ENCODE measurements at regions not wholly inside any gene's neighbourhood (a gene's known extent, or its start where the extent isn't known, plus 50 kb on each side); places are given as distances from the start of the nearest gene placed in this dataset.

GRCh38 chr4:125168531-125168930, 146.2 kb upstream of the FAT4 start:
- no peak overlapping the region for H3K4me3 ChIP-seq (ENCODE audit: extremely low read depth in 1 of 4, insufficient read depth in 2 of 4, low read depth in 3 of 4, low read length in 4 of 4)
- no peak for DNase-seq (ENCODE audit: low read depth in 1 of 2, low spot score in 2 of 2)
- FAIRE-seq = no peak
- H2BK12ac ChIP-seq (ENCODE audit: low read depth, low read length) = no peak overlapping the region
- H3K56ac ChIP-seq (replicated peaks; ENCODE audit: insufficient read length, low read depth, low read length) = no peak overlapping the region
- no peaks in the 10 kb centered on the region for H3K79me2 ChIP-seq (ENCODE audit: control insufficient read depth in 1 of 2, insufficient read depth in 2 of 2, low read length in 2 of 2)
- H2BK15ac ChIP-seq (ENCODE audit: low read length) = no peak overlapping the region
- H2BK120ac ChIP-seq (replicated peaks; ENCODE audit: low read depth, low read length) = no peak overlapping the region
- H3K9me3 ChIP-seq (ENCODE audit: insufficient read depth in 2 of 2, low read depth in 1 of 2, low read length in 1 of 2) = no peaks in the 10 kb centered on the region
- no peak overlapping the region for H4K8ac ChIP-seq (ENCODE audit: extremely low read depth, insufficient read depth, low read length)
- H3K27me3 ChIP-seq (replicated peaks in 1 of 4; ENCODE audit: control insufficient read depth in 3 of 4, extremely low read depth in 1 of 4, insufficient read depth in 3 of 4, low read length in 3 of 4) = no peaks in the 10 kb centered on the region
- H2BK5ac ChIP-seq (ENCODE audit: low read depth, low read length) = no peak overlapping the region
- H4K20me1 ChIP-seq (replicated peaks in 1 of 2; ENCODE audit: control insufficient read depth in 1 of 2, insufficient read depth in 2 of 2, low read length in 2 of 2) = no peaks in the 10 kb centered on the region
- H3K23ac ChIP-seq (ENCODE audit: insufficient read length) = no peak overlapping the region
- H4K5ac ChIP-seq (ENCODE audit: insufficient read length, low read depth, low read length) = no peak overlapping the region
- no peak overlapping the region for H3K27ac ChIP-seq (ENCODE audit: low read depth, low read length)
- H3K4me2 ChIP-seq (ENCODE audit: insufficient read depth in 1 of 2, low read depth in 2 of 2, low read length in 2 of 2) = no peak overlapping the region
- H2BK20ac ChIP-seq (ENCODE audit: low read length) = no peak overlapping the region
- H3K23me2 ChIP-seq (ENCODE audit: low read depth, low read length) = no peaks in the 10 kb centered on the region
- H2AFZ ChIP-seq (ENCODE audit: low read length) = no peak overlapping the region
- H3K14ac ChIP-seq (ENCODE audit: insufficient read length) = no peak overlapping the region
- H3K9ac ChIP-seq (replicated peaks in 1 of 4; ENCODE audit: extremely low read depth in 1 of 4, low read depth in 3 of 4, low read length in 3 of 4) = no peak overlapping the region
- no peaks in the 10 kb centered on the region for H3K79me1 ChIP-seq (ENCODE audit: low read depth, low read length)
- no peak overlapping the region for H4K91ac ChIP-seq (replicated peaks; ENCODE audit: insufficient read length, low read length)
- H3K18ac ChIP-seq (ENCODE audit: extremely low read depth, low read length) = no peak overlapping the region
- H3K4me1 ChIP-seq (replicated peaks in 1 of 4; ENCODE audit: control insufficient read depth in 3 of 4, insufficient read depth in 4 of 4, low read length in 3 of 4) = no peaks in the 10 kb centered on the region
- no peak overlapping the region for H2AK5ac ChIP-seq (ENCODE audit: low read depth, low read length)
- no peak overlapping the region for H3K4ac ChIP-seq (replicated peaks; ENCODE audit: insufficient read length, low read depth, low read length)
- CTCF ChIA-PET (ENCODE audit: partially characterized antibody) = no interaction called here
- H3K36me3 ChIP-seq (ENCODE audit: control insufficient read depth in 2 of 4, insufficient read depth in 4 of 4, low read length in 3 of 4) = no peaks in the 10 kb centered on the region
- POLR2A ChIA-PET (ENCODE audit: partially characterized antibody) = no interaction called here
- no peak for TF ChIP-seq GTF2F1 (IDR thresholded peaks at IDR 0.05; ENCODE audit: borderline replicate concordance, low read depth, low read length)
- TF ChIP-seq KDM5A (IDR thresholded peaks at IDR 0.05; ENCODE audit: low read length) = no peak
- no peak for TF ChIP-seq EGR1 (IDR thresholded peaks at IDR 0.05; ENCODE audit: borderline replicate concordance, low read depth, low read length)
- TF ChIP-seq POU5F1 (IDR thresholded peaks at IDR 0.05; ENCODE audit: low read depth, low read length) = no peak
- TF ChIP-seq CHD1 (IDR thresholded peaks at IDR 0.05; ENCODE audit: low read depth, low read length) = no peak
- TF ChIP-seq CBX8 (IDR thresholded peaks at IDR 0.05; ENCODE audit: borderline replicate concordance, low read depth, low read length) = no peak
- TF ChIP-seq EP300 (IDR thresholded peaks at IDR 0.05; ENCODE audit: borderline replicate concordance in 1 of 2, low read depth in 2 of 2, low read length in 2 of 2) = no peak
- TF ChIP-seq TEAD4 (IDR thresholded peaks at IDR 0.05; ENCODE audit: low read depth, low read length) = no peak
- no peak for TF ChIP-seq SIRT6 (IDR thresholded peaks at IDR 0.05; ENCODE audit: low read length)
- no peak for TF ChIP-seq FOSL1 (IDR thresholded peaks at IDR 0.05; ENCODE audit: insufficient read depth, low read depth, low read length)
- TF ChIP-seq CBX5 (IDR thresholded peaks at IDR 0.05; ENCODE audit: low read depth, low read length) = no peak
- TF ChIP-seq RBBP5 (IDR thresholded peaks at IDR 0.05; ENCODE audit: borderline replicate concordance, low read depth, low read length) = no peak
- TF ChIP-seq RNF2 (IDR thresholded peaks at IDR 0.05; ENCODE audit: borderline replicate concordance, low read depth, low read length, missing control alignments, poor library complexity, severe bottlenecking) = no peak
- no peak for TF ChIP-seq POLR2A (IDR thresholded peaks at IDR 0.05; ENCODE audit: control extremely low read depth in 1 of 2, low read depth in 2 of 2, low read length in 2 of 2)

Data from H1 (cell line).